KMS-11 (cell line): ENCODE measurements at regions not wholly inside any gene's neighbourhood (a gene's known extent, or its start where the extent isn't known, plus 50 kb on each side); places are given as distances from the start of the nearest gene placed in this dataset.

Source experiments
- H2AFZ ChIP-seq: fragments of 200-600 bp; sonication (generic); 2 replicates; pipeline ENCODE4 v1.6.1; 2016; ENCODE audit warnings: antibody characterized with exemption, mixed run types, low read depth
- H3K27ac ChIP-seq: fragments of 200-600 bp; sonication (generic); 2 replicates; pipeline ENCODE4 v1.6.1; 2016; ENCODE audit warnings: mild to moderate bottlenecking, mixed run types
- H3K27me3 ChIP-seq: fragments of 200-600 bp; sonication (generic); 2 replicates; pipeline ENCODE4 v1.6.1; 2017; ENCODE audit warnings: mild to moderate bottlenecking, low read depth, mixed run types, moderate library complexity; ENCODE audit not compliant: insufficient read depth
- H3K36me3 ChIP-seq: fragments of 200-600 bp; sonication (generic); 2 replicates; pipeline ENCODE4 v1.6.1; 2017; ENCODE audit warnings: mild to moderate bottlenecking, mixed run types; ENCODE audit not compliant: insufficient read depth
- H3K4me1 ChIP-seq: fragments of 200-600 bp; sonication (generic); 2 replicates; pipeline ENCODE4 v1.6.1; 2016; ENCODE audit warnings: mild to moderate bottlenecking, low read depth, mixed run types; ENCODE audit not compliant: poor library complexity, severe bottlenecking
- H3K4me2 ChIP-seq: fragments of 200-600 bp; sonication (generic); 2 replicates; pipeline ENCODE4 v1.7.0; 2016; ENCODE audit warnings: mild to moderate bottlenecking, mixed run types
- H3K4me3 ChIP-seq: fragments of 200-600 bp; sonication (generic); IDR thresholded peaks from 2 replicates; pipeline ENCODE4 v1.6.1; 2017; ENCODE audit warnings: low read depth, low read length, mixed read lengths; ENCODE audit not compliant: insufficient read depth
- H3K79me2 ChIP-seq: fragments of 200-600 bp; sonication (generic); 2 replicates; pipeline ENCODE4 v1.6.1; 2016; ENCODE audit warnings: low read depth, mixed run types; ENCODE audit not compliant: insufficient read depth
- H3K9ac ChIP-seq: fragments of 200-600 bp; sonication (generic); 2 replicates; pipeline ENCODE4 v1.6.1; 2016; ENCODE audit warnings: mild to moderate bottlenecking, mixed run types
- H4K20me1 ChIP-seq: fragments of 200-600 bp; sonication (generic); 2 replicates; pipeline ENCODE4 v1.6.1; 2016; ENCODE audit warnings: mild to moderate bottlenecking, mixed run types; ENCODE audit not compliant: insufficient read depth
- CTCF ChIP-seq: fragments of 200-600 bp; sonication (generic); conservative IDR thresholded peaks from 2 replicates; pipeline ENCODE4 v1.6.1; 2017; ENCODE audit warnings: low read depth, mild to moderate bottlenecking, antibody characterized with exemption, low read length, moderate library complexity, mixed read lengths

- Histone ChIP-seq H3K27ac (no peak overlapping the region), H3K4me3 (no peak overlapping the region), H2AFZ (no peak overlapping the region), H3K9ac (no peak overlapping the region), H3K4me1 (no peaks in the 10 kb centered on the region), H3K4me2 (no peak overlapping the region), H3K27me3 (no peaks in the 10 kb centered on the region), H3K79me2 (no peaks in the 10 kb centered on the region), H4K20me1 (no peaks in the 10 kb centered on the region), H3K36me3 (no peaks in the 10 kb centered on the region)
- TF ChIP-seq CTCF = no peak
Observed at GRCh38 chrX:122880952-122881351, 303.1 kb upstream of the GRIA3 start.

- TF ChIP-seq CTCF = no peak
- H2AFZ ChIP-seq = no peak overlapping the region
- H3K36me3 ChIP-seq = no peaks in the 10 kb centered on the region
- H3K4me1 ChIP-seq = no peaks in the 10 kb centered on the region
- H3K9ac ChIP-seq = no peak overlapping the region
- H3K4me3 ChIP-seq = no peak overlapping the region
- H3K27me3 ChIP-seq = no peaks in the 10 kb centered on the region
- no peak overlapping the region for H3K27ac ChIP-seq
- H3K4me2 ChIP-seq = no peak overlapping the region
- H4K20me1 ChIP-seq = no peaks in the 10 kb centered on the region
- no peaks in the 10 kb centered on the region for H3K79me2 ChIP-seq
Observed at GRCh38 chrX:122890729-122891128, 293.3 kb upstream of the GRIA3 start.

- Histone ChIP-seq H3K4me2 (no peak overlapping the region), H3K36me3 (no peaks in the 10 kb centered on the region), H3K9ac (no peak overlapping the region), H3K4me3 (no peak overlapping the region), H3K27ac (no peak overlapping the region), H3K4me1 (no peaks in the 10 kb centered on the region), H2AFZ (no peak overlapping the region), H4K20me1 (no peaks in the 10 kb centered on the region), H3K27me3 (no peaks in the 10 kb centered on the region), H3K79me2 (no peaks in the 10 kb centered on the region)
- no peak for TF ChIP-seq CTCF
Observed at GRCh38 chrX:122906726-122907125, 277.4 kb upstream of the GRIA3 start.

- Histone ChIP-seq H3K27ac (no peak overlapping the region), H3K79me2 (no peaks in the 10 kb centered on the region), H3K27me3 (no peaks in the 10 kb centered on the region), H4K20me1 (no peaks in the 10 kb centered on the region), H3K9ac (no peak overlapping the region), H3K4me2 (no peak overlapping the region), H3K4me3 (no peak overlapping the region), H3K36me3 (no peaks in the 10 kb centered on the region), H2AFZ (no peak overlapping the region), H3K4me1 (no peaks in the 10 kb centered on the region)
- no peak for TF ChIP-seq CTCF
Observed at GRCh38 chrX:122907375-122907774, 276.7 kb upstream of the GRIA3 start.

GRCh38 chrX:122910697-122911096 is 273.4 kb upstream of the GRIA3 start:
- H3K36me3 ChIP-seq = no peaks in the 10 kb centered on the region
- H4K20me1 ChIP-seq = no peaks in the 10 kb centered on the region
- no peak for TF ChIP-seq CTCF
- no peak overlapping the region for H3K4me3 ChIP-seq
- H3K27ac ChIP-seq = no peak overlapping the region
- H2AFZ ChIP-seq = no peak overlapping the region
- no peaks in the 10 kb centered on the region for H3K79me2 ChIP-seq
- no peak overlapping the region for H3K4me2 ChIP-seq
- H3K9ac ChIP-seq = no peak overlapping the region
- no peaks in the 10 kb centered on the region for H3K27me3 ChIP-seq
- no peaks in the 10 kb centered on the region for H3K4me1 ChIP-seq
